HepG2 (cell line): ENCODE measurements at regions not wholly inside any gene's neighbourhood (a gene's known extent, or its start where the extent isn't known, plus 50 kb on each side); places are given as distances from the start of the nearest gene placed in this dataset.

Experiments used
- ATAC-seq: fragments of 200-7000 bp; cut with Tn5 transposase; 3 replicates; pipeline ENCODE4 v1.9.1; 2020; ENCODE audit warnings: mild to moderate bottlenecking, moderate library complexity
- BruUV-seq: library from RNA; stranded (reverse); fragments of 400-500 nt; replicated peaks from 2 replicates; lab custom pipeline; 2021; lab: Mats Ljungman, UMichigan
- CTCF ChIA-PET: fragments of 300-600 bp; formaldehyde crosslinking; extraction: SDS; loops from one replicate; lab custom pipeline; 2021; ENCODE audit warnings: low total read pairs, inconsistent platforms, low intra/inter-chr PET ratio; lab: Yijun Ruan, JAX
- POLR2A ChIA-PET: fragments of 350-600 bp; sonication (Branson Sonifier 250); formaldehyde crosslinking; loops from one replicate; lab custom pipeline; 2020; ENCODE audit warnings: antibody characterized with exemption, inconsistent platforms; lab: Yijun Ruan, JAX
- DNase-seq: peaks from one replicate; pipeline ENCODE4 v3.0.0-alpha.2; 2015; ENCODE audit warnings: low spot score
- FAIRE-seq: peaks from 3 replicates; lab custom pipeline; 2011; peaks lifted over from hg19 to GRCh38; lab: Jason Lieb, UNC
- H2AFZ ChIP-seq: one replicate; pipeline ENCODE4 v1.6.1; 2011; ENCODE audit warnings: low read length, inconsistent platforms
- H3K27ac ChIP-seq: fragments of 300-600 bp; 3 replicates; pipeline ENCODE4 v1.8.0; 2011; ENCODE audit warnings: mixed run types, mild to moderate bottlenecking, mixed read lengths, low read length, inconsistent platforms; ENCODE audit not compliant: insufficient read depth; ENCODE audit errors: extremely low read length
- H3K27me3 ChIP-seq, 2 experiments: fragments of 200-600 bp in 1 of 2; 2 replicates in 1 of 2; 3 replicates in 1 of 2; pipeline versions ENCODE4 v1.6.0 to v1.8.0; 2011; ENCODE audit warnings: low read length in 2 of 2, mild to moderate bottlenecking in 2 of 2, moderate library complexity in 2 of 2, inconsistent platforms in 1 of 2; ENCODE audit not compliant: insufficient read depth in 2 of 2, control insufficient read depth in 1 of 2
- H3K36me3 ChIP-seq, 2 experiments: fragments of 200-600 bp in 1 of 2; replicated peaks in 1 of 2; 2 replicates in 1 of 2; 3 replicates in 1 of 2; pipeline versions ENCODE4 v1.5.1 to v1.8.0; 2011; ENCODE audit warnings: low read length in 2 of 2, inconsistent platforms in 1 of 2; ENCODE audit not compliant: insufficient read depth in 2 of 2, control insufficient read depth in 1 of 2
- H3K4me1 ChIP-seq: 2 replicates; pipeline ENCODE4 v1.5.1; 2012; ENCODE audit warnings: low read length, inconsistent platforms; ENCODE audit not compliant: insufficient read depth
- H3K4me2 ChIP-seq: 2 replicates; pipeline ENCODE4 v1.6.0; 2011; ENCODE audit warnings: low read depth, low read length, inconsistent platforms
- H3K4me3 ChIP-seq, 3 experiments: fragments of 200-600 bp in 1 of 3; sonication (generic), shearing (Covaris generic) in 1 of 3; replicated peaks in 1 of 3; 2 replicates each; pipeline ENCODE4 v1.5.1; 2011 to 2016; ENCODE audit warnings: low read length in 3 of 3, inconsistent platforms in 2 of 3, low read depth in 2 of 3, mild to moderate bottlenecking in 2 of 3, control low read depth in 1 of 3, mixed read lengths in 1 of 3; ENCODE audit not compliant: insufficient read depth in 1 of 3
- H3K79me2 ChIP-seq: one replicate; pipeline ENCODE4 v1.6.1; 2011; ENCODE audit warnings: low read length, inconsistent platforms; ENCODE audit not compliant: insufficient read depth
- H3K9ac ChIP-seq: 2 replicates; pipeline ENCODE4 v1.6.0; 2011; ENCODE audit warnings: mild to moderate bottlenecking, low read depth, low read length, inconsistent platforms; ENCODE audit not compliant: insufficient read depth
- H3K9me3 ChIP-seq: 2 replicates; pipeline ENCODE4 v1.5.1; 2012; ENCODE audit warnings: mild to moderate bottlenecking, low read length
- H4K20me1 ChIP-seq: 2 replicates; pipeline ENCODE4 v1.6.0; 2011; ENCODE audit warnings: inconsistent platforms, mild to moderate bottlenecking, low read length, moderate library complexity; ENCODE audit not compliant: insufficient read depth
- BRF2 ChIP-seq: sonication (generic); formaldehyde crosslinking; IDR thresholded peaks from 2 replicates; pipeline ENCODE4 v1.8.1; 2022; ENCODE audit warnings: mild to moderate bottlenecking, missing genetic modification reagents
- CREM ChIP-seq, 2 experiments: sonication (generic) in 1 of 2; formaldehyde crosslinking in 1 of 2; IDR thresholded peaks; 2 replicates each; pipeline versions ENCODE4 v1.4.0 to v1.6.1; 2016 to 2020; ENCODE audit warnings: antibody characterized with exemption in 1 of 2, mild to moderate bottlenecking in 1 of 2, missing genetic modification reagents in 1 of 2
- FOXO1 ChIP-seq: sonication (generic); formaldehyde crosslinking; IDR thresholded peaks from 2 replicates; pipeline ENCODE4 v1.4.0; 2020; ENCODE audit warnings: missing genetic modification reagents
- HMGA1 ChIP-seq: sonication (generic); formaldehyde crosslinking; conservative IDR thresholded peaks from 2 replicates; pipeline ENCODE4 v1.4.0; 2020; ENCODE audit warnings: missing genetic modification reagents
- HNRNPLL ChIP-seq: fragments of 200-400 bp; formaldehyde crosslinking; IDR thresholded peaks from 2 replicates; pipeline ENCODE4 v1.6.1; 2017; ENCODE audit warnings: mild to moderate bottlenecking, low read depth, low read length; ENCODE audit not compliant: poor library complexity, severe bottlenecking
- IRF2 ChIP-seq: IDR thresholded peaks from 2 replicates; pipeline ENCODE4 v1.6.1; 2018; ENCODE audit warnings: missing genetic modification reagents, missing compliant biosample characterization
- NFYB ChIP-seq: sonication (generic); formaldehyde crosslinking; IDR thresholded peaks from 2 replicates; pipeline ENCODE4 v1.4.0; 2020; ENCODE audit warnings: missing genetic modification reagents
- RARA ChIP-seq: IDR thresholded peaks from 2 replicates; pipeline ENCODE4 v1.6.1; 2016; ENCODE audit warnings: missing genetic modification reagents, missing compliant biosample characterization
- RBFOX2 ChIP-seq: fragments of 200-400 bp; formaldehyde crosslinking; IDR thresholded peaks from 2 replicates; pipeline ENCODE4 v1.6.1; 2017; ENCODE audit warnings: low read depth, mild to moderate bottlenecking, low read length
- ZBTB2 ChIP-seq: sonication (generic); formaldehyde crosslinking; IDR thresholded peaks from 2 replicates; pipeline ENCODE4 v1.8.0; 2022; ENCODE audit warnings: low read depth, missing genetic modification reagents
- ZNF138 ChIP-seq: sonication (generic); formaldehyde crosslinking; IDR thresholded peaks from 2 replicates; pipeline ENCODE4 v1.5.0; 2020; ENCODE audit warnings: mild to moderate bottlenecking, low read depth, missing genetic modification reagents
- ZNF281 ChIP-seq: sonication (generic); formaldehyde crosslinking; IDR thresholded peaks from 2 replicates; pipeline ENCODE4 v1.4.0; 2020; ENCODE audit warnings: missing genetic modification reagents, borderline replicate concordance
- ZNF33B ChIP-seq: sonication (generic); formaldehyde crosslinking; IDR thresholded peaks from 2 replicates; pipeline ENCODE4 v1.5.1; 2020; ENCODE audit warnings: mild to moderate bottlenecking, missing genetic modification reagents
- ZNF430 ChIP-seq: sonication (generic); formaldehyde crosslinking; IDR thresholded peaks from 2 replicates; pipeline ENCODE4 v1.9.0; 2021; ENCODE audit warnings: mild to moderate bottlenecking, missing genetic modification reagents
- ZNF432 ChIP-seq: sonication (generic); formaldehyde crosslinking; IDR thresholded peaks from 2 replicates; pipeline ENCODE4 v1.5.0; 2020; ENCODE audit warnings: missing genetic modification reagents, mild to moderate bottlenecking, borderline replicate concordance
- ZNF549 ChIP-seq: sonication (generic); formaldehyde crosslinking; IDR thresholded peaks from 2 replicates; pipeline ENCODE4 v1.5.0; 2020; ENCODE audit warnings: missing genetic modification reagents
- ZNF619 ChIP-seq: sonication (generic); formaldehyde crosslinking; IDR thresholded peaks from 2 replicates; pipeline ENCODE4 v1.4.0; 2020; ENCODE audit warnings: mild to moderate bottlenecking, missing genetic modification reagents
- ZNF839 ChIP-seq: sonication (generic); formaldehyde crosslinking; IDR thresholded peaks from 2 replicates; pipeline ENCODE4 v1.4.0; 2020; ENCODE audit warnings: missing genetic modification reagents, mild to moderate bottlenecking, borderline replicate concordance
- WGBS: methylation state at CpG from one replicate; pipeline ENCODE4 v1.1.6; 2017; ENCODE audit warnings: low lambda C conversion rate; 5-methylcytosine and 5-hydroxymethylcytosine counted together
- in situ Hi-C: cut with HindIII; loops from 2 replicates; pipeline ENCODE4 v1.10.0; 2017; ENCODE audit warnings: low pct_unique_long_range_greater_than_20kb; ENCODE audit not compliant: extremely low pct_ligation_motif_present
- intact Hi-C: fragments of 100-400 bp; cut with micrococcal nuclease; formaldehyde crosslinking; loops from one replicate; pipeline ENCODE4 v1.10.0; 2022; ENCODE audit not compliant: unreplicated experiment
- TF ChIP-seq, protein P1 (sequence below): sonication (generic); formaldehyde crosslinking; IDR thresholded peaks from 2 replicates; pipeline ENCODE4 v1.5.0; 2020; ENCODE audit warnings: missing genetic modification reagents

DNA sequence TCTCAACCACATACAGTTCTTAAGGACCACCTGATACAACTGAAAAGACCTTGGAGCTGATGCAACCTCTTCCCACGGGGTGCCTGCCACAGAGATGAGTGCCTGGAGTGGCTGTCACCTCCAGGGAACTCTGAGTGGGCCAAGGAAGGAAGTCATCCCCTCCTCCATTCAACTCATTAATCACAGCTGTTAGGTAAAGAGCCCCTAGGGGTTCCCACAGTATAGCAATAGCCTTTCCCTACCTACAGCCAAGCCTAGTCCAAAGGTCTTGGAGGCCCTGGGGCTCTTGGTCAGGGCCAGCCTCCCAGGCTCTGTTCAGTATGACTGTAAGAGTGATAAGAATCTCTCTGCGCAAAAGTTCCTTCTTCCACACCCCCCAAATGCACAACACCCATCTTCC lies 70.4 kb upstream of the NFE2L3 start (continued):
- peak; percentile 37; the same call in 1 of the 2 replicates for TF ChIP-seq ZNF281 (CRISPR knock-in tag)
- TF ChIP-seq ZNF33B (CRISPR knock-in tag) = no peak
- TF ChIP-seq ZNF430 = no peak
- TF ChIP-seq, protein P1, sequence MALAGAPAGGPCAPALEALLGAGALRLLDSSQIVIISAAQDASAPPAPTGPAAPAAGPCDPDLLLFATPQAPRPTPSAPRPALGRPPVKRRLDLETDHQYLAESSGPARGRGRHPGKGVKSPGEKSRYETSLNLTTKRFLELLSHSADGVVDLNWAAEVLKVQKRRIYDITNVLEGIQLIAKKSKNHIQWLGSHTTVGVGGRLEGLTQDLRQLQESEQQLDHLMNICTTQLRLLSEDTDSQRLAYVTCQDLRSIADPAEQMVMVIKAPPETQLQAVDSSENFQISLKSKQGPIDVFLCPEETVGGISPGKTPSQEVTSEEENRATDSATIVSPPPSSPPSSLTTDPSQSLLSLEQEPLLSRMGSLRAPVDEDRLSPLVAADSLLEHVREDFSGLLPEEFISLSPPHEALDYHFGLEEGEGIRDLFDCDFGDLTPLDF (CRISPR knock-in tag) = no peak
- TF ChIP-seq RARA = 0 out of 2 replicates have a peak, but pooled peaks have one; percentile 8
- TF ChIP-seq ZBTB2 (CRISPR knock-in tag) = no peak
- TF ChIP-seq FOXO1 = no peak

GRCh38 chr7:26083113-26083512 lies 68.9 kb upstream of the NFE2L3 start:
- ChIA-PET POLR2A (no interaction called here), CTCF (no interaction called here)
- BruUV-seq = no TSS peak
- no peak for DNase-seq
- 28% methylated on average over 2 of the region's 2 CpGs for WGBS
- H3K4me3 ChIP-seq = no peak overlapping the region
- no peak overlapping the region for H3K27ac ChIP-seq
- H3K79me2 ChIP-seq = no peaks in the 10 kb centered on the region
- no peak overlapping the region for H3K4me2 ChIP-seq
- no peak overlapping the region for H3K9ac ChIP-seq
- H3K27me3 ChIP-seq = no peaks in the 10 kb centered on the region
- in situ Hi-C loops (loop anchor here (25.0 kb wide), 2 partner anchors 579 to 1079 kb away; partner anchors contain the start of genes HOXA10, HOXA3, HOXA7 and HOXA9), intact Hi-C loops (loop anchor here (5.0 kb wide), 1 partner anchor 204 kb away; no protein-coding TSS in a partner anchor)
- H3K9me3 ChIP-seq = no peaks in the 10 kb centered on the region
- FAIRE-seq = no peak
- no peak overlapping the region for H2AFZ ChIP-seq
- H3K36me3 ChIP-seq = no peaks in the 10 kb centered on the region
- H4K20me1 ChIP-seq = no peaks in the 10 kb centered on the region
- no peak for ATAC-seq
- peaks cover 28% of the 10 kb centered on the region for H3K4me1 ChIP-seq
- TF ChIP-seq HNRNPLL (no peak), HMGA1 (CRISPR knock-in tag) (no peak), ZNF839 (no peak), BRF2 (CRISPR knock-in tag) (no peak), ZNF549 (CRISPR knock-in tag) (no peak), ZNF138 (CRISPR knock-in tag) (no peak), ZNF432 (CRISPR knock-in tag) (no peak), NFYB (CRISPR knock-in tag) (no peak), IRF2 (no peak), CREM (IDR thresholded peaks at IDR 0.05) (no peak), CREM (CRISPR knock-in tag; IDR thresholded peaks at IDR 0.05) (no peak), RBFOX2 (no peak), ZNF619 (CRISPR knock-in tag) (no peak)
